Astrocyte (in vitro differentiated cells and primary cell): ENCODE measurements at regions not wholly inside any gene's neighbourhood (a gene's known extent, or its start where the extent isn't known, plus 50 kb on each side); places are given as distances from the start of the nearest gene placed in this dataset.

Source experiments
- EZH2 ChIP-seq: IDR thresholded peaks from 2 replicates; pipeline ENCODE4 v1.6.1; 2012; ENCODE audit warnings: mild to moderate bottlenecking, low read length, inconsistent platforms; ENCODE audit not compliant: insufficient read depth
- TF ChIP-seq, protein P1 (sequence below): IDR thresholded peaks from 2 replicates; pipeline ENCODE4 v1.5.1; 2011; ENCODE audit warnings: low read depth, mild to moderate bottlenecking, inconsistent platforms, low read length, moderate library complexity; ENCODE audit not compliant: insufficient read depth

DNA sequence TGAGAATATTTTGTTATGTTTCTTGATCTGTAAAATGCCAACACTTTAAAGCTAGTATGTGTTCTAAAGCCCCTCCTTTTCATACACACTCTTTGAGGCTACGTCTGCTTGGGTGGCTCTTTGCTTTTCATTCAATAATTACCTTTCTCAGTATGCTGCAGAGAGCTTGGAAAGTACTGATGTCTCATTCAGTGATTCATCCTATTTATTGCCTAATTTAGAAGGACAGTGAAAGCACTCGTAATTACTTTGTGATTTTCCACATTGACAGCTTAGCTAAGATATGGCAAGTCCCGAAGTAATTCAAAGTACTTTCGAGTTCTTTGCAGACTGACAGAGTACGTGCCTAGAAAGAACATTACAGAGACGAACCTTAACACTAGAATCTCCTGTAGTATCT, 57.2 kb downstream of the BMP15 start:
- TF ChIP-seq, protein P1, sequence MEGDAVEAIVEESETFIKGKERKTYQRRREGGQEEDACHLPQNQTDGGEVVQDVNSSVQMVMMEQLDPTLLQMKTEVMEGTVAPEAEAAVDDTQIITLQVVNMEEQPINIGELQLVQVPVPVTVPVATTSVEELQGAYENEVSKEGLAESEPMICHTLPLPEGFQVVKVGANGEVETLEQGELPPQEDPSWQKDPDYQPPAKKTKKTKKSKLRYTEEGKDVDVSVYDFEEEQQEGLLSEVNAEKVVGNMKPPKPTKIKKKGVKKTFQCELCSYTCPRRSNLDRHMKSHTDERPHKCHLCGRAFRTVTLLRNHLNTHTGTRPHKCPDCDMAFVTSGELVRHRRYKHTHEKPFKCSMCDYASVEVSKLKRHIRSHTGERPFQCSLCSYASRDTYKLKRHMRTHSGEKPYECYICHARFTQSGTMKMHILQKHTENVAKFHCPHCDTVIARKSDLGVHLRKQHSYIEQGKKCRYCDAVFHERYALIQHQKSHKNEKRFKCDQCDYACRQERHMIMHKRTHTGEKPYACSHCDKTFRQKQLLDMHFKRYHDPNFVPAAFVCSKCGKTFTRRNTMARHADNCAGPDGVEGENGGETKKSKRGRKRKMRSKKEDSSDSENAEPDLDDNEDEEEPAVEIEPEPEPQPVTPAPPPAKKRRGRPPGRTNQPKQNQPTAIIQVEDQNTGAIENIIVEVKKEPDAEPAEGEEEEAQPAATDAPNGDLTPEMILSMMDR: no peak
- TF ChIP-seq EZH2: no peak
